Glomerular visceral epithelial cell (primary cell): ENCODE measurements at regions not wholly inside any gene's neighbourhood (a gene's known extent, or its start where the extent isn't known, plus 50 kb on each side); places are given as distances from the start of the nearest gene placed in this dataset.
"Not testable (repeated sequence)": the region's sequence is repeated elsewhere in the genome, so short reads cannot be mapped to it uniquely, and the experiment has no call there.

Experiments used
- DNase-seq: peaks from one replicate; pipeline ENCODE4 v3.0.0-alpha.2; 2016; ENCODE audit errors: extremely low spot score

DNA sequence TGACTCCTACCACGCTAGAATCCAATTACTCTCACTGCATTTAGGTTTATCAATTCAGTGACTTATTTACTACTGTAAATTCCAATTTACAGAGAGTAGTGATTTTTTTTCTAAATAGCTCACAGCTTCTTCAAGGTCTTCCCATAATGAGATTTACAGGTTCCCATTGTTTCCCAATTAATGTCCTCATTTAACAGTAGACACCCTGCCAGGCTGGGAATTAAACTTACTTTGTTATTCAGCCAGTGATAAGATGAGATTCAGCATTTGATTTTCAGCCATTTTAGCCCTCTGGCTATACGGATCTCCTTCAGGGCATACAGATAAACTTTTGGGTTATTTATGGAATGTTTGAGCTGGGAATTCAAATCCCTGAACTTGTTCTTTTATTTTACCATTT lies 582.9 kb upstream of the EYS start:
- DNase-seq: no peak

DNA sequence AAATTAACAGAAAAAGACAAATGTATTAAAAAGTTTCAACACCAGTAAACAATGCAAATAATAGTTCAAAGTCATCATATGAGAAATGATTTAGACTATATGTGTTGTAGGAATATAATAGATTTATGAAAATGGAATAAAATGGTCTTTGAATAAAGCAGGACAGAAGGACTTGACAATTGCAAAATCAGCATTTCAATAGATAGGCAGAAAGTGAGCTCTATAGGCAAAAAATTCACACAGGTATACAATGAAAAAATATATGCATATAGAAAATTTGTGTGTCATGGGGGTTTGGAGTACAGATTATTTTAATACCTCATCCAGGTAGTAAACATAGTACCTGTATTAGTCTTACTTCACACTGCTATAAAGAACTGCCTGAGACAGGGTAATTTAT lies 571.1 kb upstream of the EYS start:
- DNase-seq: no peak

DNA sequence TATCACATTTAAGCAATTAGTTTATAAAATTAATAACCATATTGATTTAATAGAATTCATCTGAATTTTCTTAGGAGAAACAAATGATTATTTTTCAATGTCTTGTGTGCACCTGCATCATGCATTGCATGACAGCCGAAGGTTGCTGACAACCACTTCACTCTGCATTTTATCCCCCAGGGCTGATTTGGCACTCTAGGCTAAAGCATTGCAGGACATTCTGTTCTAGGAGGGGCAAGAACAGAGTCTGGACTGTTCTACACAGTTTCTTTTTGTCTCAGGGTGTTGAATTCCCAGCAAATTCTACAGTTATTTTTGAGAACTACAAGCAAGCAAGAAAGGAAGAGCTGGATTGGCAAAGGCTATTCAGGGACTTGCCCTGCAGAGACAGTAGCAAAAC lies 570.4 kb upstream of the EYS start:
- no peak for DNase-seq

DNA sequence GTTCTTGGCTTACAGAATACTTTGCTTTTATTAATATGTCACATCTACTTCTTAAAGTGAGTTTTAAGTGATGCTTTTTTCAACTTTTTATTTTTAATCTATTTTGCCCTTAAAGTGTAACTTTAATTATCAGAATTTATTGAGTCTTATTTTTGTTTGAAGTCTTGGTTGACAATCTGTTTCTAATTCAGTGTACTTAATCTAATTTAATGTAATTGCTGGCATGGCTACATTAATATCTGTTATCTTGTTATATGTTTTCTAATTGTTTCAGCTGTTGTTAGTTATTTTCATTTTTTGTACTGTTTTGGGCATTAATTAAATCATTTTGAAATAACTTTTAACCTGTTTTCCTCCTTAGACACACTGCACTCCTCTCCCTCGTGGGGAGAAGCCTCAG lies 558.7 kb upstream of the EYS start:
- no peak for DNase-seq

DNA sequence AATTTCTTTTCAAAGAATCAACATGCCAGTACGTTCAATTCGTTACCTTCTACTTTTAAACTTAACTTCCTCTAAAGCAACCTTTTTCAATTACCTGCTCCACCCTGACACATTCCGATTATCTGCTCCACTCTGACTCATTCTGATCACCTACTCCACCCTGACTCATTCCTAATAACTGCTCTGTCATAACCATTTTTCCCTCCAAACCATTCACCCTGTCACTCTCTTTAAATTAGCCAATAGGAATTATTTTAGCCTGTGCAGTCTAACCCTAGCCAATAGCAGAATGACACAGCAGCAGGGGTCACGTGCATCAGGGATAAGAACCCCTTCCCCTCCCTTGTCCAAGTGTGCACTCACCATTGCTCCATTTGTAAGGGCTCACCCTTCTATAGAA lies 557.4 kb upstream of the EYS start:
- no peak for DNase-seq

DNA sequence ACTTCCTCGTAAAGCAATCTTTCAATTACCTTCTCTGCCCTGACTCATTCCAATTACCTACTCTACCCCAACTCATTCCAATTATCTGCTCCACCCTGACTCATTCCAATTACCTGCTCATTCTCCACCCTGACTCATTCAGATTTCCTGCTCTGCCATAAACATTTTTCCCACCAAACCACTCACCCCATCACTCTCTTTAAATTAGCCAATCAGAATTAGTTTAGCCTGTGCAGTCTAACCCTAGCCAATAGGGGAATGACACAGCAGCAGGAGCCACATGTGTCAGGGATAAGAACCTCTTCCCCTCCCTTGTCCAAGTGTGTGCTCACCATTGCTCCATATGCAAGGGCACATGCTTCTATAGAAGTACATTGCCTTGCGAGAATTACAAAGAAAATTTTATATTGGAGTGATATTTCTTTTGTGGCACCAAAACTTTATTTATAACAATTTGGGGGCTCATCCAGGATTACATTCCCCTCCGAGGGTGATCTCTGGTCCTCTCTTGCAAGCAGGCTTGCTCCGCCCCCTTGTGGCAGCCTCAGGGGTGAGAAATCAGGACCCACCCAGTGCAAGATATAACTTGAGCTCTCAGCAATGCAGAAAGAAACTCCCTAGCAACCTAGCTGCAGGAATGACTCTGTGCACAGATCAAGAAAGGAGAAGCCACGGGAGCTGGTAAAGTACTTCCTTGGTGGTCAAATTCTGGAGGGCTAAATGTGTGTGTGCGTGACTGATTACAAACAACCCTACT lies 551.9 kb upstream of the EYS start:
- not testable (repeated sequence) for DNase-seq

DNA sequence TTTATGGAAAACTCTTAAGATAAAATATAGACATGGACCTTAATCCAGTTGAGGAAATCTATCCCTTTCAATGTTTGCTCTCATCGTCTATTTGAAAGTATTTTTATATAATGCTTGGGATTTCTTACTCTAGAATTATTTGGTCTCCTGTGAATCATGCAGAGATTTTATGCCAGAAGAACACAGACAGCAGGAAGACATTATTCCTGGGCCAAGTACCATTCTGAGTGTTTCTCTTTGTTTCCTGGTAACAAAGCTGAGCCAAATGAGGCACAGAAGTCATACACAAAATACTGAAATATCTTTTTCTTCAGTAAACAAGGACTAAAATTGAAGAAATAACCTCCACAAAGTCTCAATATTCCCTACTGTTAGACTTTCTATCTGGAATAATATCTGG lies 538.2 kb upstream of the EYS start:
- no peak for DNase-seq

DNA sequence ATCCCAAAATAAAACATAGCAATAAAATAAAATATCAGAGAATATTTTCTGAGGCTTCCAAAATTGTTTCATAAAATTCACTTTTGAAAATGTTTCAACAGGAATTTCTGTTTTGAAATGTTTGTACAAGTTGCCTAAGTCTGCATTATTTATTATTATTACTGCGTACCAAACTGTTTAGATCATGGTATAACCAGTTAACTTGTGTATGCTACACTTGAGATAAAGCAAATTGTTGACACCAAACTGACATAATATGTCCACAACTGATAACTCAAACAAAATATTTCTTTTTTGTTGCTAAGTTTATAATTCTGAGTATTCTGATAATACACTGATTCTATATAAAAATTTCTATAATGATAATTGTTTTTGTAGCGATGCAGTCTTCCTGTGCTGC lies 531.8 kb upstream of the EYS start:
- no peak for DNase-seq

DNA sequence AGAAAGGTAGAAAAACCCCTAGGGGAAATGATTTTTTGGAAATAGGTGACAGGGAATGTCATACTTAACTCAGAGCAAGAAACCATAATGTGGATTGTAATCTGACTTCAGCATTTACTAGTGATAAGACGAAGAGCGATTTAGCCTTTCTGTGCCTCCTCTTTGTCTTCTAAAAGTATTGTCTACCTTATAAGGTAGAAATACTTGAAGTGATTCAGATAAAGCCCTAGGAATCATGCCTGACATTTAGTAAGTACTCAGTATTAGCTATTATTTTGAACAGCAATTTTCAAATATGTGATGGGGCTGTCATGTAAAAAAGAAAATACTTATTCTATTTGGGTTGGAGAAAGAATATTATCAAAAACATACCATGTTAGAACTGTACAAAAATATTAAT lies 525.9 kb upstream of the EYS start:
- no peak for DNase-seq

DNA sequence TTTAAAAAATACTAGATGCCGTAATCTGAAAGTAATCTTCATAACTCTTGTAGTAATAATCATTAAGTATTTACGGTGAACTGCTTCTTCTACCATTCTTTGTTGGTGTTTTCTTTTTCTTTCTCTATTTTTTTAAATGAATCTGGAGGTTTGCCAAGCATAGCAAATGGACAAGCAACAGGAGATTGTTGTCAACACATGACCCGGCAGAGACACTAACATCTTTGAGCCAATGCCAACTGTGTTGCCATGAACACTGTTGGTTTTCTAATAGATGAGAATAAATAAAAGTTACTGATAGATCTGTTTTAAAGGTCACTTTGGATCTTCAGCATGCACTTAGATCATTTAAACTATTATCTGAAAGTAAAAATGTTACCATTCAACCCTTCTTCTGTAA lies 523.6 kb upstream of the EYS start:
- DNase-seq: no peak

DNA sequence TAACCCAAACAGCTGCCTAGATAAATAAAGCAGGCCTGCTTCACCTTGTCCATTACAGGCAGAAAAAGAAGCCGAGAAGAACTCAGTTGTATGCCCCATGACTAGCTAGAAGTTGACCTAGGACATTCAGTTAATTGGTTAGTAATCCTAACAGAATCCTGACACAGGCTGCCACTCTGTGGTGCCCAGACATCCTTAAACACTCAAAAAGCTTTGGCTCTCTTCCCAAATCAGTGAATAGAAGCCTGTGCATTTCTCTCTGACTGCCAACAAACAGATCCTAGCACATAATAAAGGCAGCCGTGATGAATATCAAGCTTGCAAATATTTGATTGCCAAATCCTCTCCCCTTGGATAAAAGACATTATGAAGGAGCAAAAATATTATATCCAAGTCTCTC lies 519.1 kb upstream of the EYS start:
- DNase-seq: peak; percentile 1

DNA sequence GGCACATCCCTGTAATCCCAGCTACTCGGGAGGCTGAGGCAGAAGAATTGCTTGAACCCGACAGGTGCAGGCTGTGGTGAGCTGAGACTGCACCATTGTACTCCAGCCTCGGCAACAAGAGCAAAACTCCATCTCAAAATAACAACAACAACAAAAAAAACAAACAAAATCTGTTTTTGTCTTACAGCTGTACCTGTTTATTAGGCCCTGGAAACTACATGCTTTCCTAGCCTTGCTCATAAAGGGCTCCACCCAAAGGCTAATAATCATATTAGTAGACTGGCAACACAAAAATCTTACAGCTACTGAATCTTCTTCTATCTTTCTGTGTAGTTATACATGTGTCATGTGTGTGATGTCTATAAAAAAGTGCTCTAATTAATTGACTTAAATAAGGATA lies 503.9 kb upstream of the EYS start:
- no peak for DNase-seq

DNA sequence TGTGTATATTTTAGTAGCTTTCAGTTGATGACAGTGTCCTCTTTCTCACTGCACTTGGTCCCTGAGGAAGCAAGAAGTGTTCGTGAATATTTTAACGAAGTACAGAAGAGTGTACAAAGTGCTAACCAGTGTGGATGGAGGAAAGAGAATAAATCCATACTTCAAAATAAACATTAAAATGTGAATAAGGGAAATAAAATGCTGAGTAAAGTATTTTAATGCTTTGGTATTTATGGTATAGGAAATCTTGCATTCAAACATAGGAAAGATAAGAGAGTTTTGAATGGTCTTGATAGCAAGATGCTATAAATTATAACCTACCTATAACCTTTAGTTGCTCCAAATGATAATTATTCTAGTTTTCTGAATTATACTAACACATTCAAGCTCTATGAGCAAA lies 493.4 kb upstream of the EYS start:
- no peak for DNase-seq

DNA sequence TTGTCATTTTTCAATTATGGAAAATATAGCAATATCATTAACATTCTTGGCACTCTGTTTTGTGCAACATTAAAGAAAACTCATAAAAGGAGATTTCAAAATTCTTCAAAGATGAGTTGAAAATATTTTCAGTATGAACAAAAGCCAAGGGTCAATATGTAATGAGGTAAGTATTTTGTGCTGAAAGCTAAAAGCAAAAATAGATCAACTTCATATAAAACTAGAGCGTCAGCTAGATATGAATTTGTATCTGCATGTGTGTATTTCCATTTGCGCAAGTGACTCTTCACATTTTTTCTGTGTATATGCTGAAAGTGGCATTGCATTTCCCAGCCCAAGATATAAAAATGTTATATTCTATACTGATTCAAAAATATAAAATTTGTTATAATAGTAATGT lies 492.1 kb upstream of the EYS start:
- no peak for DNase-seq

DNA sequence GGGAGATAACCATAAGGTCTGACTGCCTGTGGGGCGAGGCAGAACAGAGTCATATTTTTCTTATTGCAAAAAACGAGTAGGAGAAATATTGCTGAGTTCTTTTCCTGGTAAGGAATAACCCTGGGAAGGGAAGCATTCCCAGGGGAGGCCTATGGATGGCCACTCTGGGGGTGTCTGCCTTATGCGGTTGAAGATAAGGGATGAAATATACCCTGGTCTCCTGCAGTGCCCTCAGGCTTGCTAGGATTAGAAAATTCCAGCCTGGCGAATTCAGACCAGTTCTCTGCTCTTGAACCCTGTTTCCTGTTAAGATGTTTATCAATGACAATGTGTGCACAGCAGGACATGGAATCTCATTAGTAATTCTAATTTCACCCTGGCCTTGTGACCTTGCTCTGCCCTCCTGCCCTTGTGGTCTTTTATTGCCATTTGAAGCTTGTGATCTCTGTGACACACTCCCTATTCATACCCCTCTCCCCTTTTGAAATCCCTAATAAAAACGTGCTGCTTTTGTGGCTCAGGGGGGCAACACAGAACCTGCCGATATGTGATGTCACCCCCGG lies 491.1 kb upstream of the EYS start:
- no peak for DNase-seq

DNA sequence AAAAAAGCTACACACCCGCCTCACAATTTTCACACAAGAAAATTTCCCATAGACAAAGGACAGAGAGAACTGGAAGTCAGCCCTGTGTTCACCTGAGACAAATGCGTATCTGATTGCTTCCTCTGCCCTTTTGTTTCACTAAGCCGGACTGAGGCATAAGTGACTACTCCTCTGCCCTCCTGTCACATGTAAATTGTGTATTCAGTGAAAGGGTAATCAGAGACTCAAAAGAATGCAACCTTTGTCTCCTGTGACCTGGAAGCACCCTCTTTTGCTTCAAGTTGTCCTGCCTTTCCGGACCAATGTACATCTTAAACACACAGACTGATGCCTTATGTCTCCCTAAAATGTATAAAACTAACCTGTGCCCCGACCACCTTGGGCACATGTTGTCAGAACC lies 483.8 kb upstream of the EYS start:
- no peak for DNase-seq

DNA sequence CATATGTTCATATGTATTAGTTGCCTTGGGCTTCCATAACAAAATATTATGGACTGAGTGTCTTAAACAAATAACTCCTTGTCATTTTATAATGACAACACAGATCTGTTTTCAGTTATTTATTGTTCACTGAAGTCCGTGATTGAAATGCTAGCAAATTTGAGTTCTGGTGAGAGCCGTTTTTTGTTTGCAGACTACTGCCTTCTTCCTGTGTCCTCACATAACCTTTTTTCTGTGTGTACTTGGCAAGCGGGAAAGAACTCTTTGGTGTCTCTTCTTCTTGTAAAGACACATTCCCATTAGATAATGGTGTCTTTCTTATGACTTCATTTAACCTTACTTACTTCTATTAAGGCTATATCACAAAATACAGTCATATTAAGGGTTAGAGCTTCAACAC lies 482.9 kb upstream of the EYS start:
- no peak for DNase-seq

DNA sequence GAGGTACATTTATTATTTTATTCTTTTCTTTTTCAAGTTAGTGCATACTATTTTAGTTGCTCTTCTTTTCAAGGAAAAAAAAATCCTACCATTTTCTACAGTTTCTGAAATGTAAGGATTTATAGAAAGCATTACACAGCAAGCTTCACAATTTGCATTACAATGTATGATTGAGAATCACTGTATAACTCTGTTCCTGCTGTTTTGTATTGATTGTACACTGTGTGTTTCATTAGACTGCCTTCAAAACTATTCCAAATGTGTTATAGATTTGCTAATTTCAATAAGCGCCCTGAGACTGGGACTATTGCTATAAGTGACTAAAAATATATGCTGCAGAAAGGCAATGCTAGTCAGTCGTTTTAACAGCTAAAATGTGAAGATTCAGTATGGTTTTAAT lies 479.7 kb upstream of the EYS start:
- no peak for DNase-seq

DNA sequence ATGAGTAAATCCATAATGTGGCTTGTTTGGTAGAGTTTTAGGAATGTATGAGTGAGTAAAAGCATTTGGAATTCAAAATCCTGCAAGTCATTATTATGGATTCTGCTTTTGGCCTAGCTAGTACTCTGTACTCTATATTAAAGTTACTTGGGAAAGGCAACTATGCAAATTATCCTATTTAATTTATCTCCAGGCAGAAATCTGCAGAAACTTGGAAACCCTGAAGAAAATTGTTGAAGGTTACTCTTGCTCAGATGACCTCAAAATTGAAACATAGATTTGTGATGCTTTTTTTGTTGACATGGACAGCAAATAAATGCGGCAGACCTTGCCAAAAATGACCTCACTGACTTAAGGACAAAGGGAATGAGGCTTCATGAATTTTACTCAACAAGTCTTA lies 477.1 kb upstream of the EYS start:
- no peak for DNase-seq

DNA sequence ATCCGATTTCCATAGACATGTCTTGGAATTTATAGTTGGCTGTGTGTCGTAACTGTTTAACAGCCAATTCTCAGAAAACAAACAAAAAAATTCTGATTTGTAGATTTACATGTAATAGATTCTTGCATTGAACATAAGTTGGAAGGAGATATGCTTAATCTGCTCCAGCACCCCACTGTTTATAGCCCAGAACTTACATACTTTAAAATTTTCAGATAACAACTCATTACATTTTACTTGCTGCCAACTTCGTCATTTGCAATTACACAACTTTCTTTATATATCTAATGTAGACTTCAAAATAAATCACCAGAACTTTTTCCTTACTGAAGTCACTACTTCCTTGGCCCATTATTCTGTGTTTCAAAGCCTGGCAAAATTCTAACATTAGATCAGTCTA lies 472.3 kb upstream of the EYS start:
- no peak for DNase-seq

DNA sequence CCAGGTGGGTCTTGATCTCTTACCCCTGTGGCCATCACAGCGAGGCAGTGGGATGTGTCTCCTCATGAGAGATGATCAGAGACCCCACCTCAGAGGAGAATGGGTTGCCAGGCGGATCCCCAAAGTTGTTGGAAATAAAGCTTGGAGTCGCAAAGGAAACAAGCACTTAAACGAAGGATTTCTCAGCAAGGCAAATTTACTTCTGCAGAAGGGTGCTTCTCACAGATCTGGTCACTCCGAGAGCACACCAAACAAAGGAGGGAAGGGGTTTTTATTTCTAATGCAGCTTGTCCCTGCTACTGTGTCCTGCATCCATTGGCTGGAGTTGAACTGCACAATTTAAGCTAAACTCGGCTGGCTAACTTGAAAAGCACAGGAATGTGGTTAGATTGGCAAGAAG lies 466.6 kb upstream of the EYS start:
- no peak for DNase-seq

DNA sequence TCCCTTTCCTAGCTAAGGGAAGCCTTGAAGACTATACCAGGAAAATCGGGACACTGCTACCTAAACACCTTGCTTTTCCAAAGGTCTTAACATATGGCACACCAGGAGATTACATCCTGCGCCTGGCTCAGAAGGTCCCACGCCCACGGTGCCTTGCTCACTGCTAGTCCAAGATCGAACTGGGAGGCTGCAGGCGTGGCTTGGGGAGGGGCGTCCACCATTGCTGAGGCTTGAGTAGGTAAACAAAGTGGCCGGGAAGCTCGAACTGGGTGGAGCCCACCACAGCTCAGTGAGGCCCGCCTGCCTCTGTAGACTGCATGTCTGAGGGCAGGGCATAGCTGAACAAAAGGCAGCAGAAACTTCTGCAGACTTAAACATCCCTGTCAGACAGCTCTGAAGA lies 459.7 kb upstream of the EYS start:
- DNase-seq: not testable (repeated sequence)

DNA sequence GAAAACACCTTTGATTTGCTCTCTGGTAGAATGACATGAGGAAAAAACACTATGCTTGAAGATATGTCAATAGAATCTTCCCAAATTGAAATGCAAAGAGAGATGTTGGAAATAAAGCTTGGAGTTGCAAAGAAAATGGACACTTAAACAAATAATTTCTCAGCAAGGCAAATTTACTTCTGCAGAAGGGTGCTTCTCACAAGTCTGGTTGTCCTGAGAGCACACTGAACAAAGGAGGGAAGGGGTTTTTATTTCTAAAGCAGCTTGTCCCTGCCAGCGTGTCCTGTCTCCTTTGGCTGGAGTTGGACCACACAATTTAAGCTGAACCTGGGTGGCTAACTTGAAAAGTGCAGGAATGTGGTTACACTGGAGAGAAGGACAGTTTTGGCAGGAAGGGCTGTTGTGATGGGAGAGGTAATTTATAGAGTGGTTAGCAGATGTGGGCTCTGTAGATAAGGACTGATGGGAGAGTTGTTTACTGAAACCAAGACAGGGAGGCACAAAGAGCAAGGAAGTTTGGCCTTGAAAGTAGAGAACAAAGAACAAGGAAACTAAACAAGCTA lies 454.6 kb upstream of the EYS start:
- DNase-seq: no peak

DNA sequence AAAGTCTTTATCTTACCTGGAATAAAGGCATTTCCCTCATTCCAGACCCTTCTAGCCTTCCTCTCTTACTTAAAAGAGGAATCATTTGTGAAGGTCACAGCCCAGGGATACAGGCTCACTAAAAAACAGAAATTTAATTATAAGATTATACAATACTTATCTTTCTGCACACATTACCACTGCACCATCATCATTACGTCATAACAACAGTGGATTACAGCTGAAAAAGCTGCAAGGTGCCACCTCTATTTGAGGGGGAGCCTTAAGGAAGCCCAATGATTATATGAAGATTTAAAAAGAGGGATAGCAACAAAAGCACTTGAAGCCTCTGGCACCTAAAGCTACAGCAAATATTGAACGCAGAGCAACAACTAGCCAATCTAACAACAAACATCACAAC lies 452.9 kb upstream of the EYS start:
- no peak for DNase-seq
